Peyer's patch (tissue), 4 donors: ENCODE measurements at regions not wholly inside any gene's neighbourhood (a gene's known extent, or its start where the extent isn't known, plus 50 kb on each side); places are given as distances from the start of the nearest gene placed in this dataset.

ENCODE experiments used
- DNase-seq, 3 donors: peaks; one replicate each; pipeline ENCODE4 v3.0.0-alpha.2; 2017 to 2019
- H3K27ac ChIP-seq, 4 donors: fragments of 200-600 bp; sonication (generic); one replicate each; pipeline ENCODE4 v1.5.1; 2016 to 2019
- H3K27me3 ChIP-seq, 2 donors: fragments of 200-600 bp; sonication (generic); one replicate each; pipeline ENCODE4 v1.5.1; 2019
- H3K36me3 ChIP-seq, 3 donors: fragments of 200-600 bp; sonication (generic); one replicate each; pipeline ENCODE4 v1.5.1; 2016 to 2019
- H3K4me1 ChIP-seq, 4 donors: fragments of 200-600 bp; sonication (generic); one replicate each; pipeline ENCODE4 v1.5.1; 2016 to 2019
- H3K4me3 ChIP-seq, 4 donors: fragments of 200-600 bp; sonication (generic); 1 replicate in 3 of 4; 2 replicates in 1 of 4; pipeline ENCODE4 v1.5.1; 2016 to 2019; ENCODE audit warnings: mild to moderate bottlenecking in 1 of 4
- H3K9me3 ChIP-seq, 4 donors: fragments of 200-600 bp; sonication (generic); one replicate each; pipeline ENCODE4 v1.5.1; 2016 to 2019; ENCODE audit warnings: mild to moderate bottlenecking in 1 of 4
- CTCF ChIP-seq, 6 experiments: fragments of 450-650 bp in 4 of 6; fragments of 200-600 bp in 2 of 6; sonication (generic) in 1 of 6; IDR thresholded peaks; one replicate each; pipeline ENCODE4 v1.5.1; 2017 to 2019; ENCODE audit warnings: antibody characterized with exemption in 6 of 6, mild to moderate bottlenecking in 3 of 6, moderate library complexity in 1 of 6
- POLR2A ChIP-seq, 2 donors: fragments of 450-650 bp; IDR thresholded peaks; one replicate each; pipeline ENCODE4 v1.5.1; 2017; ENCODE audit warnings: antibody characterized with exemption in 2 of 2, mild to moderate bottlenecking in 2 of 2, moderate library complexity in 2 of 2

- H3K4me1 ChIP-seq: no peaks in the 10 kb centered on the region
- H3K36me3 ChIP-seq: no peaks in the 10 kb centered on the region
- H3K4me3 ChIP-seq: no peak overlapping the region
- DNase-seq: no peak
- H3K27ac ChIP-seq: no peak overlapping the region
- TF ChIP-seq POLR2A (IDR thresholded peaks at IDR 0.05) (no peak), CTCF (IDR thresholded peaks at IDR 0.05) (no peak)
- no peaks in the 10 kb centered on the region for H3K27me3 ChIP-seq
- no peaks in the 10 kb centered on the region for H3K9me3 ChIP-seq
Observed at GRCh38 chr10:44804661-44805060, 106.5 kb upstream of the TMEM72 start.

GRCh38 chr10:44805466-44806210, 105.5 kb upstream of the TMEM72 start:
- H3K36me3 ChIP-seq: no peaks in the 10 kb centered on the region
- no peak overlapping the region for H3K27ac ChIP-seq
- DNase-seq: no peak
- no peaks in the 10 kb centered on the region for H3K4me1 ChIP-seq
- no peaks in the 10 kb centered on the region for H3K9me3 ChIP-seq
- no peaks in the 10 kb centered on the region for H3K27me3 ChIP-seq
- TF ChIP-seq CTCF (IDR thresholded peaks at IDR 0.05): no peak
- TF ChIP-seq POLR2A (IDR thresholded peaks at IDR 0.05): no peak
- H3K4me3 ChIP-seq: no peak overlapping the region

- H3K9me3 ChIP-seq: no peaks in the 10 kb centered on the region
- H3K27me3 ChIP-seq: no peaks in the 10 kb centered on the region
- no peaks in the 10 kb centered on the region for H3K36me3 ChIP-seq
- DNase-seq: no peak
- H3K27ac ChIP-seq: no peak overlapping the region
- TF ChIP-seq POLR2A (IDR thresholded peaks at IDR 0.05) (no peak), CTCF (IDR thresholded peaks at IDR 0.05) (no peak)
- no peaks in the 10 kb centered on the region for H3K4me1 ChIP-seq
- H3K4me3 ChIP-seq: no peak overlapping the region
Observed at GRCh38 chr10:44806950-44807349, 104.2 kb upstream of the TMEM72 start.

- Histone ChIP-seq H3K36me3 (no peaks in the 10 kb centered on the region), H3K27me3 (no peaks in the 10 kb centered on the region), H3K9me3 (no peaks in the 10 kb centered on the region), H3K4me3 (no peak overlapping the region), H3K27ac (no peak overlapping the region), H3K4me1 (no peaks in the 10 kb centered on the region)
- TF ChIP-seq POLR2A (IDR thresholded peaks at IDR 0.05) (no peak), CTCF (IDR thresholded peaks at IDR 0.05) (no peak)
- DNase-seq: no peak
Observed at GRCh38 chr10:44807451-44807850, 103.7 kb upstream of the TMEM72 start.

- H3K4me1 ChIP-seq: no peaks in the 10 kb centered on the region
- H3K27ac ChIP-seq: no peak overlapping the region
- no peaks in the 10 kb centered on the region for H3K9me3 ChIP-seq
- H3K36me3 ChIP-seq: no peaks in the 10 kb centered on the region
- TF ChIP-seq CTCF (IDR thresholded peaks at IDR 0.05): no peak
- TF ChIP-seq POLR2A (IDR thresholded peaks at IDR 0.05): no peak
- no peak overlapping the region for H3K4me3 ChIP-seq
- DNase-seq: no peak
- no peaks in the 10 kb centered on the region for H3K27me3 ChIP-seq
Observed at GRCh38 chr10:44809647-44810046, 101.5 kb upstream of the TMEM72 start.

GRCh38 chr10:44811072-44811471, 100.1 kb upstream of the TMEM72 start:
- no peak for DNase-seq
- Histone ChIP-seq H3K4me1 (no peaks in the 10 kb centered on the region), H3K27ac (no peak overlapping the region), H3K4me3 (no peak overlapping the region), H3K27me3 (no peaks in the 10 kb centered on the region), H3K36me3 (no peaks in the 10 kb centered on the region), H3K9me3 (no peaks in the 10 kb centered on the region)
- TF ChIP-seq POLR2A (IDR thresholded peaks at IDR 0.05): no peak
- no peak for TF ChIP-seq CTCF (IDR thresholded peaks at IDR 0.05)
